HEK293 (cell line): ENCODE measurements at regions not wholly inside any gene's neighbourhood (a gene's known extent, or its start where the extent isn't known, plus 50 kb on each side); places are given as distances from the start of the nearest gene placed in this dataset.

Experiments used
- KLF16 ChIP-seq: fragments of 450-650 bp; formaldehyde crosslinking; IDR thresholded peaks from 2 replicates; pipeline ENCODE4 v1.5.1; 2017; ENCODE audit warnings: missing biosample characterization, missing genetic modification characterization
- SETDB1 ChIP-seq: IDR thresholded peaks from one replicate; pipeline ENCODE4 v1.6.1; 2017; ENCODE audit warnings: mild to moderate bottlenecking, low read length, moderate library complexity, mixed read lengths; ENCODE audit not compliant: insufficient read length
- YY1 ChIP-seq: fragments of 450-650 bp; formaldehyde crosslinking; IDR thresholded peaks from 2 replicates; pipeline ENCODE4 v1.5.1; 2018; ENCODE audit warnings: missing biosample characterization, missing genetic modification characterization
- ZBTB7A ChIP-seq: fragments of 450-650 bp; formaldehyde crosslinking; IDR thresholded peaks from 2 replicates; pipeline ENCODE4 v1.5.1; 2016; ENCODE audit warnings: low read depth, missing biosample characterization, missing genetic modification characterization
- ZNF155 ChIP-seq: fragments of 450-650 bp; formaldehyde crosslinking; IDR thresholded peaks from 2 replicates; pipeline ENCODE4 v1.5.1; 2016; ENCODE audit warnings: missing biosample characterization, missing genetic modification characterization
- ZNF416 ChIP-seq: fragments of 450-650 bp; formaldehyde crosslinking; IDR thresholded peaks from 2 replicates; pipeline ENCODE4 v1.5.1; 2016; ENCODE audit warnings: missing biosample characterization, missing genetic modification characterization
- ZNF654 ChIP-seq: fragments of 450-650 bp; formaldehyde crosslinking; IDR thresholded peaks from 2 replicates; pipeline ENCODE4 v1.5.1; 2016; ENCODE audit warnings: low read depth, missing biosample characterization, missing genetic modification characterization
- ZNF658 ChIP-seq: fragments of 450-650 bp; formaldehyde crosslinking; IDR thresholded peaks from 2 replicates; pipeline ENCODE4; 2016; ENCODE audit warnings: missing biosample characterization, missing genetic modification characterization
- TF ChIP-seq, protein P1 (sequence below): fragments of 450-650 bp; formaldehyde crosslinking; IDR thresholded peaks from 2 replicates; pipeline ENCODE4 v1.5.1; 2016; ENCODE audit warnings: missing biosample characterization, missing genetic modification characterization
- TF ChIP-seq, protein P2 (sequence below): fragments of 450-650 bp; formaldehyde crosslinking; IDR thresholded peaks from 2 replicates; pipeline ENCODE4 v1.5.1; 2016; ENCODE audit warnings: missing biosample characterization, missing genetic modification characterization
- TF ChIP-seq, protein P3 (sequence below): fragments of 450-650 bp; formaldehyde crosslinking; conservative IDR thresholded peaks from 2 replicates; pipeline ENCODE4 v1.5.1; 2016; ENCODE audit warnings: low read depth, missing biosample characterization, missing genetic modification characterization

DNA sequence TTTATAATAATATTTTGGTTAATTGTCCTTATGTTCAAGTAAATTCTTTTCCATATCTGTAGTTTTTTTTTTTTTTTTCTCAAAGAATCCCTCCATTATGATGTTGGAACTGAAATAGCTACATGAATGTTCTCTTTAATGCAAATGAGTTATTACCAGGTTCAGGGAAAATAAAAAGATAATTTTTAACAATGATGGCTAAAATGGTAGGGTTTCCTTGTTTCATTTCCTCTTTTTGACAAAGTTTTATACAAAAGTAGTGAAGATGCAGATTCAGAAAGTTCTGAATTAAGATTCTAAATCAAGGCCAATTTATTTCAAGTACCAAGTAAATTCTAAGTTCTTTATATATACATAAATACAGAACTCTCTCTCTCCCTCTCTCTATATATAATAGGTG lies 779.0 kb upstream of the INTU start:
- TF ChIP-seq, protein P1, sequence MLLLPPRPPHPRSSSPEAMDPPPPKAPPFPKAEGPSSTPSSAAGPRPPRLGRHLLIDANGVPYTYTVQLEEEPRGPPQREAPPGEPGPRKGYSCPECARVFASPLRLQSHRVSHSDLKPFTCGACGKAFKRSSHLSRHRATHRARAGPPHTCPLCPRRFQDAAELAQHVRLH (tag by site-specific recombination): no peak
- TF ChIP-seq ZNF658 (no peak), ZNF416 (no peak), ZNF155 (tag by site-specific recombination) (no peak), ZBTB7A (tag by site-specific recombination) (no peak), YY1 (tag by site-specific recombination) (no peak), KLF16 (tag by site-specific recombination) (no peak), ZNF654 (tag by site-specific recombination) (no peak), SETDB1 (no peak)
- TF ChIP-seq, protein P2, sequence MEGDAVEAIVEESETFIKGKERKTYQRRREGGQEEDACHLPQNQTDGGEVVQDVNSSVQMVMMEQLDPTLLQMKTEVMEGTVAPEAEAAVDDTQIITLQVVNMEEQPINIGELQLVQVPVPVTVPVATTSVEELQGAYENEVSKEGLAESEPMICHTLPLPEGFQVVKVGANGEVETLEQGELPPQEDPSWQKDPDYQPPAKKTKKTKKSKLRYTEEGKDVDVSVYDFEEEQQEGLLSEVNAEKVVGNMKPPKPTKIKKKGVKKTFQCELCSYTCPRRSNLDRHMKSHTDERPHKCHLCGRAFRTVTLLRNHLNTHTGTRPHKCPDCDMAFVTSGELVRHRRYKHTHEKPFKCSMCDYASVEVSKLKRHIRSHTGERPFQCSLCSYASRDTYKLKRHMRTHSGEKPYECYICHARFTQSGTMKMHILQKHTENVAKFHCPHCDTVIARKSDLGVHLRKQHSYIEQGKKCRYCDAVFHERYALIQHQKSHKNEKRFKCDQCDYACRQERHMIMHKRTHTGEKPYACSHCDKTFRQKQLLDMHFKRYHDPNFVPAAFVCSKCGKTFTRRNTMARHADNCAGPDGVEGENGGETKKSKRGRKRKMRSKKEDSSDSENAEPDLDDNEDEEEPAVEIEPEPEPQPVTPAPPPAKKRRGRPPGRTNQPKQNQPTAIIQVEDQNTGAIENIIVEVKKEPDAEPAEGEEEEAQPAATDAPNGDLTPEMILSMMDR (tag by site-specific recombination): no peak
- TF ChIP-seq, protein P3, sequence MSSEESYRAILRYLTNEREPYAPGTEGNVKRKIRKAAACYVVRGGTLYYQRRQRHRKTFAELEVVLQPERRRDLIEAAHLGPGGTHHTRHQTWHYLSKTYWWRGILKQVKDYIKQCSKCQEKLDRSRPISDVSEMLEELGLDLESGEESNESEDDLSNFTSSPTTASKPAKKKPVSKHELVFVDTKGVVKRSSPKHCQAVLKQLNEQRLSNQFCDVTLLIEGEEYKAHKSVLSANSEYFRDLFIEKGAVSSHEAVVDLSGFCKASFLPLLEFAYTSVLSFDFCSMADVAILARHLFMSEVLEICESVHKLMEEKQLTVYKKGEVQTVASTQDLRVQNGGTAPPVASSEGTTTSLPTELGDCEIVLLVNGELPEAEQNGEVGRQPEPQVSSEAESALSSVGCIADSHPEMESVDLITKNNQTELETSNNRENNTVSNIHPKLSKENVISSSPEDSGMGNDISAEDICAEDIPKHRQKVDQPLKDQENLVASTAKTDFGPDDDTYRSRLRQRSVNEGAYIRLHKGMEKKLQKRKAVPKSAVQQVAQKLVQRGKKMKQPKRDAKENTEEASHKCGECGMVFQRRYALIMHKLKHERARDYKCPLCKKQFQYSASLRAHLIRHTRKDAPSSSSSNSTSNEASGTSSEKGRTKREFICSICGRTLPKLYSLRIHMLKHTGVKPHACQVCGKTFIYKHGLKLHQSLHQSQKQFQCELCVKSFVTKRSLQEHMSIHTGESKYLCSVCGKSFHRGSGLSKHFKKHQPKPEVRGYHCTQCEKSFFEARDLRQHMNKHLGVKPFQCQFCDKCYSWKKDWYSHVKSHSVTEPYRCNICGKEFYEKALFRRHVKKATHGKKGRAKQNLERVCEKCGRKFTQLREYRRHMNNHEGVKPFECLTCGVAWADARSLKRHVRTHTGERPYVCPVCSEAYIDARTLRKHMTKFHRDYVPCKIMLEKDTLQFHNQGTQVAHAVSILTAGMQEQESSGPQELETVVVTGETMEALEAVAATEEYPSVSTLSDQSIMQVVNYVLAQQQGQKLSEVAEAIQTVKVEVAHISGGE (tag by site-specific recombination): no peak
